Medulla oblongata (tissue), 1 donor: ENCODE measurements at regions not wholly inside any gene's neighbourhood (a gene's known extent, or its start where the extent isn't known, plus 50 kb on each side); places are given as distances from the start of the nearest gene placed in this dataset.
A peak's percentile ranks its signal among the peaks of the same experiment; 100 is the strongest.

ENCODE experiments used
- DNase-seq: peaks from one replicate; pipeline ENCODE4 v3.0.0-alpha.2; 2015; ENCODE audit errors: extremely low spot score

- DNase-seq = no peak
These were observed 260.9 kb upstream of the SLITRK3 start for GRCh38 chr3:165457096-165457495.

- DNase-seq = no peak
These were observed 259.6 kb upstream of the SLITRK3 start for GRCh38 chr3:165455793-165456192.

- no peak for DNase-seq
These were observed 259.2 kb upstream of the SLITRK3 start for GRCh38 chr3:165455360-165455759.

- no peak for DNase-seq
These were observed 255.3 kb upstream of the SLITRK3 start for GRCh38 chr3:165451371-165452070.

GRCh38 chr3:165446555-165446954 lies 250.4 kb upstream of the SLITRK3 start:
- DNase-seq = no peak

- no peak for DNase-seq
These were observed 248.6 kb upstream of the SLITRK3 start for GRCh38 chr3:165444745-165445144.

GRCh38 chr3:165443664-165444063 lies 247.5 kb upstream of the SLITRK3 start:
- no peak for DNase-seq

- DNase-seq = no peak
These were observed 245.9 kb upstream of the SLITRK3 start for GRCh38 chr3:165442061-165442460.

GRCh38 chr3:165440380-165440779 lies 244.2 kb upstream of the SLITRK3 start:
- DNase-seq = no peak

- DNase-seq = no peak
These were observed 243.6 kb upstream of the SLITRK3 start for GRCh38 chr3:165439765-165440164.

- DNase-seq = no peak
These were observed 238.3 kb upstream of the SLITRK3 start for GRCh38 chr3:165434516-165434915.

- DNase-seq = no peak
These were observed 210.2 kb upstream of the SLITRK3 start for GRCh38 chr3:165406425-165406824.

GRCh38 chr3:165404357-165405027 lies 208.3 kb upstream of the SLITRK3 start:
- DNase-seq = peak; percentile 4

GRCh38 chr3:165403666-165404065 lies 207.5 kb upstream of the SLITRK3 start:
- DNase-seq = no peak

GRCh38 chr3:165395188-165395587 lies 199.0 kb upstream of the SLITRK3 start:
- no peak for DNase-seq

- no peak for DNase-seq
These were observed 197.3 kb upstream of the SLITRK3 start for GRCh38 chr3:165393461-165393860.

- DNase-seq = no peak
These were observed 194.0 kb upstream of the SLITRK3 start for GRCh38 chr3:165390166-165390565.

GRCh38 chr3:165389653-165390052 lies 193.5 kb upstream of the SLITRK3 start:
- no peak for DNase-seq

- DNase-seq = peak; percentile 18
These were observed 192.9 kb upstream of the SLITRK3 start for GRCh38 chr3:165389064-165389463.

GRCh38 chr3:165383381-165383780 lies 187.2 kb upstream of the SLITRK3 start:
- DNase-seq = no peak

- no peak for DNase-seq
These were observed 186.5 kb upstream of the SLITRK3 start for GRCh38 chr3:165382672-165383071.

- no peak for DNase-seq
These were observed 182.6 kb upstream of the SLITRK3 start for GRCh38 chr3:165378761-165379160.

- DNase-seq = no peak
These were observed 162.8 kb upstream of the SLITRK3 start for GRCh38 chr3:165359005-165359404.

GRCh38 chr3:165355316-165355715 lies 159.1 kb upstream of the SLITRK3 start:
- no peak for DNase-seq
